GM18861 (cell line): ENCODE measurements at regions not wholly inside any gene's neighbourhood (a gene's known extent, or its start where the extent isn't known, plus 50 kb on each side); places are given as distances from the start of the nearest gene placed in this dataset.

Experiments used
- ATAC-seq: cut with Tn5 transposase; IDR thresholded peaks from one replicate; pipeline ENCODE4 v1.9.1; 2021; ENCODE audit not compliant: unreplicated experiment

DNA sequence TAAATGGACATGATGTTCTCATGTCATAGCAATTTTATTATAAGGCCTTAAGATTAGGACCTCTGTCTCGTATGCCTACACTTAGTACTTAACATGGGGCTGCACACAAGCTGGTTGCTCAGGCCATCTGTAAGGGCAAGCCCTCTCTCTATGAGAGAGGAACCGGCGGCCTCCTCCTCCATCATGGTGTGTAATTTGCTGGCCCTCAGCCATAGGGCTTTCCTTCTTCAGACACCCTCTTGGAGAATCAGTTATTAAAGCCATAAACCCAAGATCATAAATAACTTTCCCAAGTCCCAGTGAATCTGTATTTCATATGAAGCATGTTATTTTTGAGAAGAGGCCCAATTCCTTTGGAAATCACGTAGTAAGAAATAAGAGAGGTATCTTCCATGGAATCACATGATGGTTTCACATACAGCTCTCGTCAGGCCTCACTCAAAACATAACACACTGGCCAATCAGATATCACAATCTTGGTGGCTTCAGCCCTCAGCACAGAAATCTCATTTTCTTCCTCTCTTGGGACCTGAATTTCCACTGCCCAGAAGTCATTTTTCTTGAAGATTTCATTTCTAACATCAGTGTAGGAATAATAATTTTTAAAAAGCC is 92.6 kb downstream of the RDH14 start:
- ATAC-seq: no peak

DNA sequence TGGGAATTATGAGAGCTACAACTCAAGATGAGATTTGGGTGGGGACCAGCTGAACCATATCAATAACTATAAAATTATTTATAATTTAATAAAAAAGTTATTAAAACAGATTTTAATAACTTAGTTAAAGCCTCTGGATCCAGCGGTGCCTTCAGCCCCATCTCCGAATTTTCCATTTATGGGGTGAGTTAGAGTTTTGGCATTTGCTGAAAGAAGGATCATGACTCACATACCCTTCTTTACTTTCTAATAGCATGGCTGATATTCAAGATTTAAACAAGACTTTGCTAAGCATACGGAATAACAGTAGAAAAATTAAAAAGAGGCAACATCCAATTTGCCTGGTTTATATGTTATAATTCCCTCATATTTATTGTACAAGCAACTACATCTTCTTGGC is 94.5 kb downstream of the RDH14 start:
- ATAC-seq: no peak

DNA sequence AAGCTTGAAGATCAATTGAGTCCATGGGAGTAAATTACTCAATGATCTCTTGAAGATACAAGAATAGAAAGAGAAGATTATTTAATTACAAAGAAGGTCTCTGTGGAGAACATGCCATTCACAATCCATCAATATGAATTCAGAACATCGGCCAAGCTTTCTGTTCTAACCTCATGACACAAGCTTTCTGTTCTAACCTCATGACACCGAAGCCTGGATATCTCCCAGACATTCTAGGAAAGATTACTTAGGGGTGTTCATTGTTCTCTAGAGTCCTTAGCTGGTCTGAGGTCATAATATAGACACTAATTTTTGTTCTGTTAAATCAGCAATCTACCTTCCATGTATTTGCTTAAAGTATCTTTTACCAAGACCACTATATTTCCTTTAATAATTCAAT is 95.5 kb downstream of the RDH14 start:
- ATAC-seq: no peak

DNA sequence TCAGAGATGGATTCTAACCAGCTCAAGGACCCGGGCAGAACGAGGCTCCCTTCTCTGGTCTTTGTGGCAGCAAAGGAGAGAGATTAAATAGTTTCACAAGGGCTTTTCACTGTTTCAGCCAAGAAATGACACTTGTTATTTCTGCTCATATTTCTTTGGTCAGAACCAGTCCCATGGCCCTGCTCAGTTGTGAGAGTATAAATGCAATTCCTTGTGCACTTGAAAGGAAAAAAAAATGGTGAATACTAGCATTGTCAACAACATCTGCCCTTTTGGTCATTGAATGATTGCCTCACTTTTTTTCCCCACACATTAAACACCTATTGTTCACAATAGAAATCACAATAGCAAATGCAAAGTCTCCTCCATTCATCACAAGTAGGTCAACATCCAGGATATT is 104.4 kb downstream of the RDH14 start:
- ATAC-seq: no peak

DNA sequence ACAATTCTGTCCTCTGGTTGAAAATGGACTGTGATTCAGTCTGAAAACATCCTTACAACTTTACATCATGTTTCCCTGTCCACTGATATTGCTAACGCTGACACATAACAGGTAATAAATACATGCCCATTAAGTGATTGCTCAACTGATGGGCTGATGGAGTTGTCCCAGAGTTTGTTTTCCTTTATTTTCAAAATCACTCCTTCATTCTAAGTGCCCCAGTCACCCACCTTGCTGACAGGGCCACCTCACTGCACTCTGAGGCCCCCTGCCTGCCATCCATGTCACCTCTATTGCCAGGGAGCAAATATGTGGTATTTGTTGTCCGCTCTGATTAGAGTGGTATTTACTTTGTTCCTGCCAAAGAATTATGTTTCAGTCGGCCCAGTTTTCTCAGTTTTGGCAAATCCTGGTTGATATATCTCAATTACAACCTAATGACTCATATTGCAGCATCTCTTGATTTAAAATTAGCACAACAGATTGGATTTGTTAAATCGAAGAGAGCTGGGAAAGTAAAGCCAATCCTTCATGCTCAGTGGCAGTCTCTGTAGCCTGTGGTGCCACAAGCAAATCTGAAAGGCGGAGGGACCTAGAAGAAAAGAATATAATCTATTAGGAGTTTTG is 105.1 kb downstream of the RDH14 start:
- no peak for ATAC-seq

DNA sequence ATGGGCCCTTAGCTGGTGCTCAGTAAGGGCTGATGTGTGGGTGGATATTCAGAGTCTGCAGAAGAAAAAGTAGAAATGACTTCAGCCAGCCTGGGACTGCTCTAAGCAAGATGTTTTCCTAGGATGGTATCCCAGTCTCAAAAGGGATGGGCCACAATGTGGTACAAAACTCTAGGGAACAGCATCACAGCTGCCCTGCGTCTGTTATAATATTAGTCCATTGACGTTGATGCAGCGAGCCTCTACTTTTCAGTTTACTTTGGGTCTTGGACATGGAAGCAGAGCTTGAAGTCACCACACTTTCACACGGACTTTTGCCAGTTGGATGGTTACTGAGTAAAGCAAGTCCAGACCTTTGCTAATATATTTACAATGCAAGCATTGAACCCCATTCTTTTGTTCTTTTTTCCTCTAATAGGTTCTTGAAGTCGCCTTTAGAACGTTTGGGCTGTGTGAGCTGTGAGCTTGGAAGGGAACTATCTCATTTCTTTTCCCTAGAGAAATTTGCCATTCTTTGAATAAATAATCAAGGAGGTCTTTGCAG is 105.7 kb downstream of the RDH14 start:
- ATAC-seq: no peak

DNA sequence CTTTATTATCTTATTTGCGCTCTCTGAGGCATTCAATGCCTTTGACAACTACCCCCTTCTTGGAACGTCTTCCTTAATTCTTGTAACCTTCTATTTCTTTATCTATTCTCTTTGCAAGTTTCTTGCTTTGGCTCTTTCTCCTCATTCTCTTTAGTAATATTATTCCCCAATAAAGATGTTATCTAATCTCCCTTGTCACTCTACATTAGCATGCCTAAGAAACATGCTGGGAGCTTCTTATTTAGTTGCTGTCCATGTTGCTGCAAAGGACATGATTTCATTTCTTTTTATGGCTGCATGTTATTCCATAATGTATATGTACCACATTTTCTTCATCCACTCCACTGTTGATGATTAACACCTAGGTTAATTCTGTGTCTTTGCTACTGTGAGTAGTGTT is 113.7 kb downstream of the RDH14 start:
- ATAC-seq: no peak

DNA sequence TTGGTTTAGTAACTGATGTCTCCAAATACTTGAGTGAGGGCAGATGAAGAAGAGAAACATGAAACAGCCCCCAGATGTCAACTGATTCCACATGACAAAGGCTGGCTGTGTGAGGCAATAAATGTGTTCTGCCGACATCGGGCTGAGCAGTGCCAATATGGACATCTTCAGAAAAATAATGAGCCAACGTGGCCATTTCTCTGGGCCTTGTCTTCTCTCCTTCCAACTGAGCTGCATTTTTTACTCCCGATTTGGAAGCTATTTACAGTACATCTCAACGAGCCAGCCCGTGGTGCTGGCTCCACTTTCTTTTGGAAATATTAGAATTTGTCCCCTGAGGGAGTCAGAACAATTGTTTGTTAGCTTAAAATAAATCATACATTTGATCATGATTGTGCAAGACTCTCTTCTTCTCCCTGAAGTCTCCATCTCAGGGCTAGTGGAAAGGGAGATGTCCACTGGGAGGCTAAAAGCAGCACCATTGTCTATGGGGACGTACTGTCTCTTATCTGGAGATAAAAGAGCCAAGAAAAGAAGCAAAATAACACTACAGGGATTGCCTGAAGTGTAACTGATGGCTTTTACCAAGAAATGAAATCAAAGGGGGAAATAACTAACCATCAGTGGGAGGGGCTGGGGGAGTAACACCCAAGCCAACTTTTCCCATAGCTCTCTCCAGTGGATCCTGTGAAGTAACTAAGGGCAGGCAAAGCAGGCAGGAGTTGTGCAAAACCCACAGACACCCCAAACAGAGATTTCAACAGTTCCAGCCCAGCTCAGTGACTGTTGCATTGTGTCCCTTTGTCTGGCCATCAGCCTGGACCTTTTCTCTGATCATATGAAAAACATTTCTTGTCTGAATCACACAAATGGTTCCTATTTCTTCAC is 114.8 kb downstream of the RDH14 start:
- no peak for ATAC-seq

DNA sequence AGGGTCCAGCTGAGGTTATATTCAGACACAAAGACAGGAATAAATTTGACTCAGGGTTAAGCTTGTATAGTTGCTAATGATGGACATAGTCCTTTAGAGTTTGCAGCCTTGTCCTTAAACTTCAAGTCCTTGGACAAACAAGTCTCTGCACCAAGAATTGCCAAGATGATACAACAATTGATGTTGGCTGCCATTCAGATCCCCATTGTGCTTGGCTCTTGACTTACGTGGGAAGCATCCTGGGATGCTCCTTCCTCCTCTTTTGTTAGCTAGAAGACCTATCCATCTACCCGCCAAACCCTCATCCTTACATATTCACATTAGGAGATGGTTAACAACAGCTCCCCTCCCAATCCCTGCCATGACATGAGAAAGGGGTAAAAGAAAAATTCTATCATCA is 115.6 kb downstream of the RDH14 start:
- no peak for ATAC-seq

DNA sequence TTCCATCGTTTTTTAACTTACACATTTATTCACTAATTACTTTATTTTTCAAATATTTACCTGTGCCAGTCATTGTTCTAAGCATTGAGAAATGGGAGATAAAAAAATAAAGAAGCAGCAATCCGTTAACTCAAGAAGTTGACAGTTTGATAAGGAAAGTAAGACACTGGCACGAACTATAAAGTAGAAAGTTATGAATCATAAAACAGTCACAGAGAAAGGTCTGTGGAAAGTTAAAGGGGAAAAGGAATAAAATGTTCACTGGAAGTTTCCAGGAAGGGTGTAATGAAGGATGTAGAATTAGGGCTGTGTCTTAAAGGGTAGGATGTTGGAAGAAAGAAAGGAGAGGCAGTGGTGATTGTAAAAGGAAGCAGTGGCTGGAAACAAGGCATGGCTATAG is 118.9 kb downstream of the RDH14 start:
- ATAC-seq: no peak

DNA sequence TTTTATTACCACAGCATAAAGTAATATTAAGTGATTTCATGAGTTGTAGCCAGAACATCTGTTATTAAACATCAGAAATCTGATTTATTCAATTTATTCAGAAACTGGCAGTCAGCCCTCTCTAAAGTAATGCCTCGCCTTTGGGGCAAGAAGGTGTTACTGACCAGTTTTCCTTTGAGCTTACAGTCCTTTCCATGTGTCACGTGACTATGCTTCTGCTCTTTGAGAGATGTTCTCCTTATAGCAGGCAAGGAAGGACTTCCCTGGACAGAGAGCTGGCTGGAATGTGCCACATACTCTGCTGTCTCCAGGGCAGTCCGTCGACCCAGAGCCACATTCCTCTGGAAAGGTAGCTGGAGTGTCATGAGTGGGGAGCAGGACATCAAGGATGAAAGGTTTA is 119.7 kb downstream of the RDH14 start:
- ATAC-seq: no peak

DNA sequence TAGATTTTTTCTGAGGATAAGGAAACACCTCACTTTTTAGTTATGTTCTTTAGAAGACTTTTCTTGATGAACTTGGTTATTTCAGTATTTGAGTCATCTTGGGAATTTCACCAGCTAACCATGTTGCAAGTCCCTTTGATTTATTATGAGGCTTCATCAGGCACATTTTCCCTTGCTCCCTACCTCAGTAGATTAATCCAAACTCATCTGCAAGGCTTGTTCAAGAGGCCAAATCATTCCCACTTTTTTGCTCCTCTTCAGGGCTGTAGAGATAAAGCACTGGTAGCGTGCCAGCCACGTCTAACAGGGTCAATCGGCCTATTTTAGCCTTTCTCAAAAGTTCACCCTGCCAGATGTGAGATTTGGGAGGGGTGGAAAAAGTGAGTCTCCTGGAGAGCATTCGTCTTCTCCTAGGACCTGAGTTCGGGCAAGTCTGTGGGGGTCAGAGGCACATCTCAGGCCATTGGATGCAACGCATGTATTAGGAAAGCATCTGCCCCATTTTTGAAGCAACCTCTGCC is 120.3 kb downstream of the RDH14 start:
- ATAC-seq: no peak

DNA sequence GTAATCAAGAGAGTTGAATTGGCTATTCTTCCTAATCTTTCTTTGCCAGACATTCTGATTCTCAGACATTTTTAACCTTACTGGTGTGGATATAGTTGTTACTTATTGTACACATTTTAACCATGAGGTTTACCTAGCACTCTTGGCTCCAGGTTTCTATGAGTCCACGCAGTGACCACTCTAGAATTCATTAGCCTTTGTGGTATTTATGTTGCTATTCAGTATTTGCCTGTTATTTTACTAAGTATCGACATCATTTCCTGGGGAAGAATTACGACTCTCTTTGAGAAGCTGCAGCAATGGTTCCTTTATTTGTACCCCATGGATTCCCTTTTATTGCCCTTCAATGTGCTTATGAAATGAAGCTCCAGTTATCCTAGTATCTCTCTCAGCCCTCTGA is 120.7 kb downstream of the RDH14 start:
- no peak for ATAC-seq

DNA sequence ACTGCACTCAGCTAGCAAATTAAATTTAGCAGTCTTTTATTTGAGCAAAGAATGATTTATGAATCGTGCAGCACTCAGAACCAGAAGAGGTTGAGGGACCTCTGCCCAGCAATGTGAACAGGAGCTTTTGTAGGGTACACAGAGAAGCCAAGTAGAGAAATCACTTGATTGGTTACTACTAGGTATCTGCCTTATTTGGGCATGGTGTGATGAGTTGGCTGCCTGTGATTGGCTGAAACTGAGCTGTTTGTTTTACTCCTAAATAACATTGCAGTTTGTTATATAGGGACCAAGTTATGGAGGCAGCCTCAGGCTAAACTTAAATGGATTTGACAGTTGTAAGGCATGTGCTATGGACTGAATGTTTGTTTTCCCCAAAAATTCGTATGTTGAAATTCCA is 122.5 kb downstream of the RDH14 start:
- ATAC-seq: no peak

DNA sequence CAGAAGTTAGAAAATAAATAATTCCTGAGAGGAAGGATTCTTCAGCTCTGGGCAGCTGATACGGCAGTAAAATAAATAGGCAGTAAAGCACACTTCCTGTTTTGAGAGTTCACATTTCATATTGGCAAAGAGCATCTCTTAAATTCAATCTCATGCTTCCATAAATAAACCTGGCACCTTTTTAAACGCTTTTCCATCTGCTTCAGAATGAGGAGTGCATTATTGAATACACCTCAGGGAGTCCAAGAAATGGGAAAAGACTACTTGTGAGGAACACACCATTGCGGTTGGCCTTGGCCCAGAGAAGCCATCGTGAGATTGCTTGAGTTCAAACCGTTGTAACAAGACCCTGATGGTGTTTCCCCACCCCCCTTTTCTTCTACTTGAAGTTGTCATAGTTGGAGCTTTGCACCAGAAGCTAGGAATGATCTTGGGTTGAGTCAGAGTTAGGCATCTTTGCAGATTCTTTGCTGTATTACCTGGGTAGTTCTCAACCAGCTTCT is 123.9 kb downstream of the RDH14 start:
- no peak for ATAC-seq

DNA sequence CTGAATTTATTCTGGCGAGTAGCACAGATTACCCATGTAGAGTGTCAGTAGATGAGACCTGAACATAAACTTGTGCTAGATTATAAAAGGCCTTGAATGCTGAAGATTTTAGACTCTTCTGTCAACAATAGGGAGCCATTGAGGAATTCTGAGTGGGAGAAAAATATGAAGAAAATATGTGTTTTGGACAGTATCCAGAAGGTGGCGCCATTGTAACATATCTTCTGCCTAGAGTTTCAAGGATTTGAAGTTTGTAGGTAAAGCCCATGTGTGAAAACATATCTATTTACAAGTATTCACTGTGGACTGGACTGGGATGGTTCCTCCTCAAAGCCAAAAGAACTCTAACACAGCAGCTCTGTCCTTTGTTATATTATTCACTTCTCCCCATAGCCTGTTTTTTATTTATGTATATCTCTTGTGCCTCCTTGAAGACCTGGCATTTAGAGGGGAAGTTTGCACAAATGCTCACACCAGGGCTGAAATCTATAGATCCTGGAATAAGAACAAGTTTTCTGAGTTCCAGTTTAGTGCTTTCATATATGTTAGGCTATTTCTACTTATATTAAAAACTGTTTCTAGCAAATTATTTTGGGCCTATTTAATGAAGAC is 124.9 kb downstream of the RDH14 start:
- no peak for ATAC-seq

DNA sequence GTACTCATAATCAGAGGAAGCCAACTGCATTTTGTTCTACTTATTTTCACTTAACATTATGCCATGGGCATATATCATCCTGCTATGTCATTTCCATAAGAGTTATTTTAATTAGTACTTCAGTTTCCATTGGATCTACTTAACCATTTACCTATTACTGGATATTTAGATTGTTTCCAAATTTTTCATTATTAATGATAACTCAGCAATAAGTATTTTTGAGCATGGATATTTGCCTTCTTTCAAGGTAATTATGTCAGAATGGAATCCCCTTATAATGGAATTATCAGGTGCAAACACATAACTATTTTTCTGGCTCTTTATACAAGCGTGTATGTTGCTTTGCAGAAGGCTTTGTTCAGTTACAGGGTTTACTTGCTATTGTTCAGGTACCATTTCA is 126.6 kb downstream of the RDH14 start:
- no peak for ATAC-seq

DNA sequence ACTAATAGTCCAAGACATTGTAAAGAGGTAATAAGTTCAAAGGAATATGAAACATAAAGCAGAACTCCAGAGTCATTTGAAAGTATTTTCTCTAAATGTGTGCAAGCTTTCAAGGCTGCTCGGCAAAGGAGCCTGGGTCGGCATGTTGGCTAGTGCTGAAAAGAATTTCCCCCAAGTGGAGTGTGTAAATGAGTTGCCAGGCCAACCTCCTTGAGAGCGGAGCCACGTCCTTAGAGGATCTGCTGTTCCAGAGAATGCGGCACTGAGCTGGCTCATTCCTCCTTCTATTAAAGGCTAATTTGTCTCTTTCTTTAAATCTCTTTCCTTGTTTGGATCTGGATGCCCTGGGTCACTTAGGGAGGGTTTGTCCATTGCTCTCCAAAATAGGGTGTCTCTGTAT is 127.5 kb downstream of the RDH14 start:
- ATAC-seq: no peak

DNA sequence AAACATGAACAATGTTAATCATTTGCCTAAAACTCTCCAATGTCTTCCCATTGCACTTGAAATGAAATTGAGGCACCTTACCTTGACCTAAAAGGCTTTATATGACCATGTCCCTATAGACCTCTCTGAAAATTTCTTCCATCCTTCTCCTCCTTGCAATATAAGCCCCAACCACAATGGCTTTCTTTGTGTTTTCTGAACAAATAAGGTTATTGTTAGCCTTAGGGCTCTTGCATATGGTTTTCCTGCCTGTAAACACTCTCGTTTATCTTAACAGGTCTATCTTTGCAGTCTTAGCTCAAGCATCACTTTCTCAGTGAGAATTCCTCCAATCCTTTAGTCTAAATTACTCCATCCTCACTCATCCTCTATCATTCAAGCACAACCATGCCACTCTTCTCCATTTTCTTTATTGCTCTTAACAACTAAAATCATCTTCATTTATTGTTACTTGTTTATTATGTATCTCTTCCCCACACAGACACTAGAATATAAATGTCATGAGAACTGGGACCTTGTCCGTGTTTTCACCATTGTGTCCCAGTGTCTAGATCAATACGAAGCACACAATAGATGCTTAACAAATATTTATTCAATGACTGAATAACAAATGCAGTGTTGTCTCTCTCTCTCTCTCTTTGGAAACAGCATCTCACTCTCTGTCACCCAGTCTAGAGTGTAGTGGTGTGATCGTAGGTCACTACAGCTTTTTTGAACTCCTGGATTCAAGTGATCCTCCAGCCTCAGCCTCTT is 129.3 kb downstream of the RDH14 start:
- no peak for ATAC-seq

DNA sequence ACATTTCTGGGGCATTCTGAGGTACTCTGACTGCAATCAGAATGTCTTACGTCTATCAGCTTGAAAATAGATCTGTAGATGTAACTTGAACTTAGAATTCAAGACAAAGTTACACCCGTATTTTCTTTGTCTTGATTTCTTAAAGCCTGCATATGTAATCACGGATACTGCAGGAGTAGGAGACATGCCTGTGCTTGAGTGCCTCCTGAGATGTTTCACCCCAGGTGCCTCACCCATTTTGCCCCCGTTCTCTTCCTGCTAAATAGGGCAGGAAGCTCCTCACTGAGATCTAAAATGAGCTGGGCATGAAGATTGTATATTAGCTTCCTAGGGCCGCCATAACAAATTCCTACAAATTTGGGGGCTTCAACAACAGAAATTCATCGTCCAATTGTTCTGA is 131.9 kb downstream of the RDH14 start:
- ATAC-seq: no peak
